Esophagus squamous epithelium (tissue), 5 donors: ENCODE measurements at regions not wholly inside any gene's neighbourhood (a gene's known extent, or its start where the extent isn't known, plus 50 kb on each side); places are given as distances from the start of the nearest gene placed in this dataset.

Source experiments
- DNase-seq: peaks from one replicate; lab custom pipeline; 2025; lab: John Stamatoyannopoulos, UW
- H3K27ac ChIP-seq, 4 donors: fragments of 200-600 bp; sonication (generic); one replicate each; pipeline ENCODE4 v1.5.1; 2016 to 2019; ENCODE audit warnings: mild to moderate bottlenecking in 1 of 4
- H3K27me3 ChIP-seq, 4 donors: fragments of 200-600 bp; sonication (generic); 1 replicate in 3 of 4; 2 replicates in 1 of 4; pipeline versions ENCODE4 v1.5.1 to v1.6.0; 2017 to 2021; ENCODE audit warnings: antibody characterized with exemption in 1 of 4
- H3K36me3 ChIP-seq, 3 donors: fragments of 200-600 bp; sonication (generic); one replicate each; pipeline ENCODE4 v1.5.1; 2016 to 2019
- H3K4me1 ChIP-seq, 3 donors: fragments of 200-600 bp; sonication (generic); one replicate each; pipeline ENCODE4 v1.5.1; 2017 to 2019
- H3K4me3 ChIP-seq, 4 donors: fragments of 200-600 bp; sonication (generic); 1 replicate in 3 of 4; 2 replicates in 1 of 4; pipeline ENCODE4 v1.5.1; 2016 to 2019; ENCODE audit warnings: mild to moderate bottlenecking in 2 of 4, moderate library complexity in 1 of 4
- H3K9me3 ChIP-seq, 3 donors: fragments of 200-600 bp; sonication (generic); one replicate each; pipeline ENCODE4 v1.5.1; 2016 to 2019
- CTCF ChIP-seq, 6 experiments: fragments of 450-650 bp in 4 of 6; fragments of 200-600 bp in 2 of 6; sonication (generic) in 2 of 6; IDR thresholded peaks; one replicate each; pipeline ENCODE4 v1.5.1; 2016 to 2019; ENCODE audit warnings: antibody characterized with exemption in 6 of 6, mild to moderate bottlenecking in 4 of 6, moderate library complexity in 4 of 6
- POLR2A ChIP-seq, 4 donors: fragments of 450-650 bp; IDR thresholded peaks; one replicate each; pipeline ENCODE4 v1.6.1; 2017; ENCODE audit warnings: antibody characterized with exemption in 4 of 4, mild to moderate bottlenecking in 4 of 4, moderate library complexity in 3 of 4
- WGBS, 2 donors: methylation state at CpG; one replicate each; pipeline ENCODE4 v1.1.5; 2018; 5-methylcytosine and 5-hydroxymethylcytosine counted together
- intact Hi-C: fragments of 100-400 bp; cut with DNase I; formaldehyde crosslinking; loops from one replicate; pipeline ENCODE4 v1.15.0; 2022
- donor health status: DM: yes; HTN: yes; CAD: no.

DNA sequence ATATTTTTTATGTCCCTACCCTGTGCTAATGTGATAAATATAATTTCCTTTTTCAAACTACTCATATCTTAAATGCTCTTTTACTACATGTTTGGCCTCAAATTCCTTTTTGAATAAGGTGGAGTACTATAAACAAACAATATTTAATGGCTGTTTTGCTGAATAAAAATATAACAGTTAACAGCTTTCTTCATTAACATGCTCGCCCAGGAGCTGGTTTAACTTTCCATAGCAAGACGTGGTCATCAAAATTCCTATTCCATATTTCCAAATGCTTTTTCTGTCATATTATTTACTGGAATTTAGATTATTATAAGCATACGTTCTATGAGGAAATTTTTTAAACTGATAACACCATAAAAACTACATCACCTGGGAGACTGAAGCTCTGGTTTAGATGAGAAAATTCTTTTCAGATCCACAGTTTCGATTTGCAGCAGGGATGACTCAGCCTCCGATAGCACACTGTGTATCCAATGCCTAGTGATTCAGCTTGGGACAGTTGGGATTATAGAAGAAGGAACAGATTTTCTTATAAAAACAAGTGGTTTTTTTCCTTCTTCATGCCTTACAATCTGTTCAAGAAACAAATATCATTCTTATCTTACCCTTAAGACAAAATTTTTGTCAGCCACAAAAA is 129.1 kb downstream of the FBXO8 start:
- intact Hi-C loops = no loop called here

DNA sequence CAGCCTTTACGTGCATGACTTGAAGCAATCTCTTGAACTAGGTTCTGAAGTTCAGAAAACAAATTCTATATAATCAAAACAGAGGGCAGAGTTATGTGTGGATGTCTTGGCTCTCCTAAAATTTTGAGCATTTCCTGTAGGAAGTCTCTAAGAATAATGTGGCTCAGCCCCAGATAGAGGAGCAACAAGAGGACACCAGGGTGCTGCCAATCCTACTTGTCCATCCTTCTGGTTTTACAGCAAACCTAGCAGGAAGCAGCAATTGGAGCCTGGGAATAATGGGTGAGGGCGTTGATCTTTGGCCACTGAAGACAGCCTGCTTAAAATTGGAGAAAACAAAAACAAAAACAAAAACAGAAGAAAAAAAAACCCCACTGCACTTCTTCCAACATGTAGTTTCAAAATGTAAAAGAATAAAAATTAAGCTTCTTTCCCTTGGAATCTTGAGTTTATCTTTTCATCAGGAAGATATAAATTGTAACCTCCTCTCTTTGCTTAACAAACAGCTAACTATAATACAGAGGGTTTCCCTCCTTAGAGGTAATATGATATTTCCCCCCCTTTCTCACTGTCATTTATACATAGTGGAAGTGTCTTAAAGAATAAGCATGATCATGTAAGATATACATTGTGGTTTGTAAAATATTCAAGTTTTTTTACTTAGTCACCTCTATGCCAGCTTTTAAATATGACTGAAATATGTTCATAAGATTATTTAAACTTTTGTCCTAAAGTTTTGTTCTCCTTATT is 130.6 kb downstream of the FBXO8 start:
- Histone ChIP-seq H3K9me3 (no peaks in the 10 kb centered on the region), H3K27ac (no peak overlapping the region)

More for the DNA sequence above, 129.1 kb downstream of the FBXO8 start:
- Histone ChIP-seq H3K4me3 (no peak overlapping the region), H3K9me3 (no peaks in the 10 kb centered on the region), H3K36me3 (no peaks in the 10 kb centered on the region), H3K27me3 (peaks cover 0 to 11% (median 0%) of the 10 kb centered on the region in 4 donors), H3K4me1 (no peaks in the 10 kb centered on the region), H3K27ac (no peak overlapping the region)
- TF ChIP-seq CTCF (IDR thresholded peaks at IDR 0.05) (no peak), POLR2A (IDR thresholded peaks at IDR 0.05) (no peak)
- WGBS, 2 donors = 35 to 40% methylated on average over 5 of the region's 5 CpGs
- DNase-seq = no peak

GRCh38 chr4:174147863-174148262 is 135.6 kb downstream of the FBXO8 start:
- no peak for TF ChIP-seq CTCF (IDR thresholded peaks at IDR 0.05)
- TF ChIP-seq POLR2A (IDR thresholded peaks at IDR 0.05) = no peak
- 52 to 64% methylated on average over 2 of the region's 2 CpGs for WGBS, 2 donors
- Histone ChIP-seq H3K4me3 (no peak overlapping the region), H3K27me3 (peaks cover 0 to 10% (median 0%) of the 10 kb centered on the region in 4 donors), H3K36me3 (no peaks in the 10 kb centered on the region), H3K9me3 (no peaks in the 10 kb centered on the region), H3K27ac (no peak overlapping the region), H3K4me1 (no peaks in the 10 kb centered on the region)
- no peak for DNase-seq
- intact Hi-C loops = no loop called here

More for the DNA sequence above, 130.6 kb downstream of the FBXO8 start:
- intact Hi-C loops = no loop called here
- peaks cover 0 to 11% (median 0%) of the 10 kb centered on the region in 4 donors for H3K27me3 ChIP-seq
- DNase-seq = no peak
- no peak for TF ChIP-seq CTCF (IDR thresholded peaks at IDR 0.05)
- WGBS, 2 donors = 12 to 24% methylated on average over 2 of the region's 2 CpGs
- H3K4me1 ChIP-seq = no peaks in the 10 kb centered on the region
- no peak overlapping the region for H3K4me3 ChIP-seq
- no peaks in the 10 kb centered on the region for H3K36me3 ChIP-seq

GRCh38 chr4:174144106-174144505 is 139.4 kb downstream of the FBXO8 start:
- no peaks in the 10 kb centered on the region for H3K9me3 ChIP-seq
- DNase-seq = no peak
- H3K36me3 ChIP-seq = no peaks in the 10 kb centered on the region
- intact Hi-C loops = no loop called here
- TF ChIP-seq POLR2A (IDR thresholded peaks at IDR 0.05) = no peak
- no peak for TF ChIP-seq CTCF (IDR thresholded peaks at IDR 0.05)
- no peaks in the 10 kb centered on the region for H3K4me1 ChIP-seq
- no peak overlapping the region for H3K4me3 ChIP-seq
- H3K27ac ChIP-seq = no peak overlapping the region
- H3K27me3 ChIP-seq = peaks cover 0 to 7% (median 0%) of the 10 kb centered on the region in 4 donors

GRCh38 chr4:174141876-174142275 is 141.6 kb downstream of the FBXO8 start:
- TF ChIP-seq CTCF (IDR thresholded peaks at IDR 0.05) (no peak), POLR2A (IDR thresholded peaks at IDR 0.05) (no peak)
- intact Hi-C loops = no loop called here
- no peaks in the 10 kb centered on the region for H3K27me3 ChIP-seq
- H3K4me3 ChIP-seq = no peak overlapping the region
- H3K4me1 ChIP-seq = no peaks in the 10 kb centered on the region
- 50 to 53% methylated on average over 3 of the region's 3 CpGs for WGBS, 2 donors
- H3K27ac ChIP-seq = no peak overlapping the region
- DNase-seq = no peak
- H3K36me3 ChIP-seq = no peaks in the 10 kb centered on the region
- H3K9me3 ChIP-seq = no peaks in the 10 kb centered on the region
